Suppressor macrophage treated with lipopolysaccharide for 1 hour (primary cell): ENCODE measurements at regions not wholly inside any gene's neighbourhood (a gene's known extent, or its start where the extent isn't known, plus 50 kb on each side); places are given as distances from the start of the nearest gene placed in this dataset.

Experiments used
- DNase-seq, 3 donors: peaks; one replicate each; pipeline ENCODE4 v3.0.0-alpha.2; 2020 to 2022

DNA sequence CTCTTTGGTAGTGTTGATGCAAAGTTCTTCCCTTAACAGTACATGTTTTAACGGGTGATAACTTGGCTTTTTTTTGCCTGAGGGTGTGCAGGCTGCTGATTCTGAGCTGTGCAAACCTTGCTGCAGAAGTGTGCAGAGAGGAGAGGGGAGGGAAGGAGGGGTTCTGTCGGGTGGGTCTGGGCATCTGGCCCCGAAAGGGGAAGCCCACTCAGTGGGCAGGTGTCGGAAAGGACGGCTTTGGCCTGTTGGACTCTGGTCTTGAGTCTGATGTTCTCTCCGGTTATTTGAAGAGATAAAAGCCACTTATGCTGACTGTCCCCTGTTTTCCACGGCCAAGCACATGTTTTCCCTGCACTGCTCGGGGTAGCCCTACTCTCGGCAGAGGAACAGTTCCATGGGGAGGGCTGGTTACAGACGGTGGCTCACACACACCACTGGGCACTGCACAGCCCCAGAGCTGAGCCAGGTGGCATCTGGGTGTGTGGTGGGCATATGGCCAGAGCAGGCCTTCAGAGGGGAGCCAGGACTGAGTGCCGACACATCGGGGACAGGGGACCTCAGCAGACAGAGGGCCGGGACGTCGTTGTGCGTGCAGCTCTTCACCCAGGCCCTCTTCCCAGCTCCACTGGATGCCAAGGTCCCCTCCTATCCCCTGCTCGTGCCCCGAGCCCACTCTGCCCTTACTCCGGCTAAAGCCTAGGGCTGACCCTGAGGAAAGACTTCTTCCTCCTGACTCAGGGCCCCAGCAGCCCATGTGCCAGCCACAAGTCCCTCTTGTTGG is 93.2 kb downstream of the TEX29 start:
- no peak for DNase-seq

DNA sequence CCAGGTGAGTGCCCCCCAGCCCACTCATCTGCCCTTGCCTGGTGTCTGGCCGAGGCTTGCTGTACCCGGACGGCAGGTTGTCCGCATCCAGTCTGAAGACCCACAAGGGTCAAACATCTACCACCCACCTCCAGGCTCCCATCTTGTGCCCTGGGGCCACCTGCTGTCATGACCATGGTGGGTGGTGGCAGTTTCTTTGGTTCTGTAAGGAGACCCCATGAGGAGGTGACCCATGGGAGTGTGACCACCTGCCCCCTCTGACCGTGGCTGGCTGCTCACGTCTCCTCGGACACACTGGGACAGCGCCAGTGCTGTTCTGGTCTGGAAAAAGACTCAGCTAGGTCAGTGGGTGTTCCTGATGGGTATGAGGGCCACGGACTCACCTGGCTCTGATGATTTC is 93.9 kb downstream of the TEX29 start:
- no peak for DNase-seq

DNA sequence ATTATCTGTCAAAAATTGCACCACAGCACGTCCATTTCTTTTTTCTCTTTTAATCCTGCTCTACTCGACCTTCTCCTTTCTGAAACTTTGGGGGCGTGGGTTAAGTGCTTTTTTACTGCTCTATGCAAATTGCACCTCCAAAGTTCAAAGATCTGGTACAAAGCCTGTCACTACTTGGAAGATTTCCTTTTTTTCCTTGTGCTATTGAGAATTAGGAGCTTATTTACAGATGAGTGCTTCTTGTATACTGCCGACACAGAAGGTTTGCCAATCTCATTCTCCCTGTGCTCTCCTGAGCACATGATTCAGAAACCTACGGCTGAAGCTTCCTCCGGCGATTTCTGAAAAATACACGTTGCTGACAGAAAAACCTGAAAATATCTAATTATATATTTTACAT is 94.8 kb downstream of the TEX29 start:
- no peak for DNase-seq

DNA sequence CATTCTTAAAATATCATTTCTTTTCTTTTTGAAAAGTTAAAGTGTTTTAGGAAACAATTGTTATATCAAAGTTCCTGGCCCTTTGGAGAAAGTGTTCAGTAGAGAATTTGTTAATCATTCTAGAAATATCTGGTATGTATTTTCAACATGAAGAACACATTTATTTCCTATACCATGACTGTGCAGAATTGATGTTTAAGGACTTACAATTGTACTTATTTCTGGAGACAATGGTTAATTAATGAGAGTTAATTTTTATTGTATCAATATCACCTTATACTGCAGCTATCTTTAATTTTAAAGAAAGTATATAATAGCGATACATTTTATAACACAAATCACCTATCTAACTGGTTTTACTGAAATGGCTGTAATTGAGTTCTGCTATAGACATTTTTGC is 95.3 kb downstream of the TEX29 start:
- DNase-seq: no peak

DNA sequence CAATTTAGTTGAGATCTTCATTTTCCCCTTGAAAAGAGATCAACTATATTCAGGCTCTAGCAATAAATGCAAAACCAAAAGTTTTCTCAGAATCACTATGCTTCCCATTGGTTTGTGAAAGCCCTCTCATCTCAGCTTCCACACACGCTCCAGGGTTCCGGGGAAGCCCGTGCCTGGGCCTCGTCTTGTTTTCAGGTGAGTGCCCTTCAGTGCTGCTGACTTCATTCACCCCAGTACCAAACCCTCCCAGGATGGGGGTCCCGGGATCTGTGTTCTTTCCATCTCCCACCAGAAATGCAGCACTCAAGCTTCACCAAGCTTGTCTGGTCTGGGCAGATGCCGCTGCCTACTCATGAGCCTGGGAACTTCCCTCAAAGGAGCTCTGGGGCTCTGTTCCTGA is 97.7 kb downstream of the TEX29 start:
- DNase-seq: no peak

DNA sequence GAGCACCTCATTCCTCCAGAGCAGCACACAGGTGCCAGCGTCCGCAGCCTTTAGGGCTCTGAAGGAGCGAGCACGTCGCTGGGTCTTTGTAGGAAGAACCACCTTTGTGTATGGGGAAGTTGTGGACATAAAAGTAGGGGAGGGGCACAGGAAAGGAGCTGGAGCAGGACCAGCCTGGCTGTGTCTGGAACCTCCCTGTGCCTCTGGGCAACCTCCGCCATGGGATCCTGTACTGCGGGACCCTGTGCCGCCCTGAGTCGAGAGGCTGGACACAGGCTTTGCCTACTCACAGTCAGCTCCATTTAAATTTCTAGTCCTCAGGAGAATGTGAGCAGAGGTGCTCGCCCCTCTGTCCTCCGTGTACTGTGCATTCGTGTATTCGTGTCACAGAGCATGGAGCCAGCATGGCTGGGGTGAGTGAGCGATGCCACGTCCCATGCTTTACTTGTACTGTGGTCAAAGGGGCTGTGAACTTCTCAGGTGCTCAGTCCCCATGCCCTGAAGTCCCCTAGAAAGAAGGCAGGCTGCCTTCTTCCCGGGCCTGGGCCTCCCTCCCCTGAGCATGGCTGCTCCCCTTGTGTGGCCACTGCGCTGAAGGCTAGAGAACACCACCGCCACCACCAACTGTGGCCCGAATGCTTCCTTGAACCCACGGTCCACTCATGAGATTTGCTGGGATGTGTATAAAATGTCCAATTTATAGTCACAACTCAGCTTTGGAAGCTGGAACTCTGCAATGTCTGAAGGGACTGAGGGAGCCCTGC is 99.9 kb downstream of the TEX29 start:
- DNase-seq: no peak

DNA sequence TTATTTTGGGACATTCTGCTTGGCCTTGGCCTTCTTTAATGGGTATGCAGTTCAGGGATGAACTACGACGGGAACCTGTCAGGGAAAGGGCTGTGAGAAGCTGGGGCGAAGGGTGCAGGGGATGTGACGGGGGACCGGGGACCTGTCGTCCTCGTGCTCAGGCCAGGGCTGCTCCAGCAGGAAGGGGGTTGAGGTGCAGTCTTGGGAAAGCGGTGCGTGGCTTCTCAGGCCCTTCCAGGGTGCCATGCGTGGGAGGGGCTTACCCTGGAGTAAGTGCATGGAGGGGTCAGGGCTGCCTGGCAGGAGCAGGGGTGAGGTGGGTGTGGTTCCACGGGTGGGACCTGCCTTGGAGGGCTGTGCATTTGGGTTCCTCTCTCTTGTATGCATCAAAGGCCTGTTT is 100.8 kb downstream of the TEX29 start:
- DNase-seq: no peak

DNA sequence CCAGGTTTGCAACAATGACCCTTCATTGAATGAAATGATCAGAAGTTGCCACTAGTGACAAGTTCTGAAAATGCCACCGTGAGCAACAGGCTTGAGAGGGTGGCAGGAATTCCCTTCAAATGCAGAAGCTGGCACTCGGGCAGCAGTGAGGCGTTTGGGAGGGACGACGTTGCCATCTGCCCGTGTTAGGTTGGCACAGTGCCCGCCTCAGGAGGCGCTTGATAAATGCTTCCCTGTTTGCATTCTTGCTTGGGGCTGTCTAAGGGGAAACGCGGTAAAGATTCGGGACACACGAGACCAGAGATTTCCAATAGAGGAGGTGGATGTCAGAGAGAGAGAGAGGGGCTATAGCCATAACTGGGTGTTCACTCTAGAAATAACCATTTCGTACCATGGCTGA is 101.9 kb downstream of the TEX29 start:
- DNase-seq: no peak

DNA sequence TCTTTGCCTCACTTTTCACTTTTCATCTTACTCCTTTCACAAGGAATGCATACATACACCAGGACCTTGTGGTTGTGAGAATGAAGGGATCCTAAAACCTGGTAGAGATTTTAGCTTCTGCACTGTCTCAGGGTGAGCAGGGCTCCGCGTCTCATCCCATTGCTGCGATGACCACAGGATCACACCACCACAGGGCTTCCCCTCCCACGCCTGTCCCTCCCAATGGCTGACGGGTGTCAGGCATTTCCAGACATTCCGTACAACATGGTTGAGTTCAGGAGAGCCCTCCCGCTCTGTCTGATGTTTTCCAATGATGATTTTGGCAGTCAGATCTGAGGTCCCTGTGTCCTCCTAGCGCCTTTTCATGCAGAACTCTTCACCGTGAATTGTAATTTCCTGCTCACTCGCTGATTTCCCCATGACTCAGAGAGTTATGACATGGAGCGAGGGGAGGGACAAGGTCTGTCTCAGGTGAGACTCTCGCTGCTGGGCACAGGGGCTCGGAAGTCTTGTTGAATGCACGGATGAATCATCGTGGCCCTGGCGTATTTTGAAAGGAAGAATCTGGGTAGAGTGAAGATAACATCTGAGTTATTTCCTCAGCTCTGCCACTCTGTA is 102.8 kb downstream of the TEX29 start:
- no peak for DNase-seq

DNA sequence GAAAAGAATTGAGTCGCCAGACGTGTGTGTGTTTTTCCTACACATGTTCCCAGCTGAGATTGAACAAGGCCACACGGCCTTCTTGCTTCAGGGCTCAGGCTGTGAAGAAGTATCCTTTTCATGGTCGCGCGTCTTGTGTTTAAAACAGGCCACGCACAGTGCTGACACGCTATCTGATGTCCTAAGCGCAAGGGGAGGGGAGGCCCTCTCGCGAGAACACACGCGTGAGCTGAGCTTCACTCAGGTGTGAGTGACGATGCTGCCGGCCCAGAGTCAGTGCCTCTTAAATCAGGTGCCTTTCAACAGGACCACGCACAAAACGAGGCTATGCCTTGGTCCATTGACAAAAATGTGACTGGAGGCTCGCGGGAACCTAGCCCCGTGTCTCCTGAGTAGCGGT is 103.7 kb downstream of the TEX29 start:
- DNase-seq: no peak

DNA sequence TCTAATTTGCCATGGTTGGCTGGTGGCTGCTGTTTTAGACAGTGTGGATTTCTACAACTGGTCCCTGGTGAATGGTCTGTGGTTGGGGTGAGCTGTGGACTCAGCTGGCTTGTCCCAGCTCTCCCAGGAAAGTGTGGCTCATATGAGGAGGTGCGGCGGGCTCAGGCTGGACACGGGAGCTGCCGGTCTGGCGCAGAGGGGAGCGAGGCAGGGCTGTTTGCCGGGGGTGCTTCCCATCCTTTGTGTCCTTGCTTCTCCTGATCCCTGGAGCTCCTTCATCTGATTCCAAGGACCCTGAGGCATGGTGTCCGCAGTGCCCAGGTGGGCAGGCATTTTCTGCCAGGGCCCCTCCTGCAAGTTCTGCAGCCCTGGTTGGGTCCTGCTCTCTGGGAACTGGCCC is 104.9 kb downstream of the TEX29 start:
- no peak for DNase-seq

DNA sequence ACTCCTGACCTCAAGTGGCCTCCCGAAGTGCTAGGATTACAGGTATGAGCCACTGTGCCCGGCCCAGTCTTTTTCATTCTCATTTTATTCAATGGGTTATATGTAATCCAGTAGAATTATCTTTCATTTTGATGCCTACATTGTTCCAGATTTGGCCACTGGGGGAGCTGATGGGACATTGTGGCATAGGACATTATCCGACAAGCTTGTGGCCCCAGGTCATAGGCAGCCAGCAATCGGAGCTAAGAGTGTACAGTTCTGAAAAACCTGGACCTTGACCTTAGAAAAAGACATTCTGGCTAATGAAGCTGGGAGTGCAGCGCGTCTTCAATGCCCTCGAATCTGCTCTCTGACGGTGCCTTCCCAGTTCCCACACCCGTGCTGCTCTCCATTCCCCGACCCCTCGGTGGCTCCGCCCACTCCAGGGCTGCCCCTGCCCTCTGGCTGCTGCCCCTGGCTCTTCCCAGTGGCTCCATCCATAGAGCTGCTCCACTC is 108.7 kb downstream of the TEX29 start:
- DNase-seq: peak; percentile 27 to 43 (median 31)

DNA sequence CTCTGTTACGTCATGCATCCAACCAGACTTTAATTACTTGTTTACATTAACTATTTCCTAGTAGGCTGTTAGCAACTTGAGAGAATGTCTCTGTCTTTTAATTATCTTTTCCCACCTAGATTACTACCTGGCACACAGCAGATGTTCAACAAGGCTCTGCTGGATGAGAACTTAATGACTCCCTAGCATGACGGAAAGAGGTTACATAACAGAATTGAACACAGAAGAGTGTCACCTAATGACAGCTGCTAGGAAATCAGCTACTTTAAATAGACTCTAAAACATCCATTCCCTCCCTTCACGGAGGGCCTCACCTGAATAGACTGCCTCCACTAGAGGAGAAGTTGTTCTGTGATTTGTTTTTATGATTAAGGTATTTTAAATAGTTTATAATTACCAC is 110.8 kb downstream of the TEX29 start:
- no peak for DNase-seq

DNA sequence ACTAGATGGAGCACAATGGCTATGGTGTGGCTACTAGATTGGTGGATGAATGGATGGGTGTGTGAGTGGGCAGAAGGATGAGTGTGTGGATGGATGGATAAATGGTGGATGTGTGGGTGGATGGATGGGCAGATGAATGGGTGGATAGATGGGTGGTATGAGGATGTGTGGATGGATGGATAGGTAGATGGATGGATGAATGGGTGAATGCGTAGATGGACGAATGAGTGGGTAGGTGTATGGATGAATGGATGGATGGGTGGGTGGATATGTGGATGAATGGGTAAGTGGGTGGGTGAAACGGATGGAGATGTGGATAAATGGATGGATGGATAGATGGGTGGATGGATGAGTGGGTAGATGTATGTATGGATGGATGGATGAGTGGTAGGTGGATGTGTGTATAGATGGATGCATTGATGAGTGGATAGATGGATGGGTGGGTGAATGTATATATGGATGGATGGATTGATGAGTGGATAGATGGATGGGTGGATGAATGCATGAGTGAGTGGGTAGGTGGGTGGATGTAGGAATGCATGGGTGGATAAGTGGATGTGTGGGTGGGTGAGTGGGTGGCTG is 114.2 kb downstream of the TEX29 start:
- no peak for DNase-seq

DNA sequence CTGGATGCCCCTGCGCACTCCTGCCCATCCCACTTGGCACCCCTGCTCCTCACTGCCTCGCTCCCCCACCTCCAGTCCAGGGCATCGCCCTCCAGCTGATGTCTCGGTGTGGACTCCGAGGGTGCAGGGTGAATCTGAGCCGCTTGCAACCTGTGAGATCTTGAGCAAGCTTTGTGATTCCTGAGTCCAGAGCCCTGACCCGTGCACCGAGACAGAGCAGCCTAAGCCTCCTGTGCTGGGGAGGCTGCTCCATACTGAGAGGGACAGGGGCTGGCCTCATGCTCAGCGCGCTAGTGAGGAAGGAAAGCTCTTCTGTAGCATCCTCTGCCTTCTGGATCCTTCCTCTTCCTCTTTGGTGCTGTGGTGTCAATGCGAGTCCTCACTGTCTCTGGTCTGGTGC is 116.0 kb downstream of the TEX29 start:
- DNase-seq: no peak

DNA sequence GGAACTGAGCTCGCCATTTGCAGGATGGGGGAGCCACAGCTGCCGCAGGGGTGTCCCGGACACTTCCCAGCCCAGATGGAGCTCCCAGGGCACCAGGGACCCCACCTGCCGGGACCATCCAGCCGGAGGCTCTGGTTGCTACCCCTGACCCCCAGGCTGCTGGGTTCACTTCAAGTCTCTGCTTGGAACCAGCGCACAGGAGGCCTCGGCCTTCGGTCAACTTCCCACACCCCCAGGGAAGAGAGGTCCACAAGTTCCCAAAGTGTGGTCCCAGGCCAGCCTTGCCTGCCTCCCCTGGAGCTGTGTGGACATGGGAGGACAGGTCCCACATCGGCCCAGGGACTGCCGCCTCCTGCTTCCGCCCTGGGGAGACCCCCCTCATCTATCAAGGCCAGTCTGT is 117.0 kb downstream of the TEX29 start:
- DNase-seq: no peak

DNA sequence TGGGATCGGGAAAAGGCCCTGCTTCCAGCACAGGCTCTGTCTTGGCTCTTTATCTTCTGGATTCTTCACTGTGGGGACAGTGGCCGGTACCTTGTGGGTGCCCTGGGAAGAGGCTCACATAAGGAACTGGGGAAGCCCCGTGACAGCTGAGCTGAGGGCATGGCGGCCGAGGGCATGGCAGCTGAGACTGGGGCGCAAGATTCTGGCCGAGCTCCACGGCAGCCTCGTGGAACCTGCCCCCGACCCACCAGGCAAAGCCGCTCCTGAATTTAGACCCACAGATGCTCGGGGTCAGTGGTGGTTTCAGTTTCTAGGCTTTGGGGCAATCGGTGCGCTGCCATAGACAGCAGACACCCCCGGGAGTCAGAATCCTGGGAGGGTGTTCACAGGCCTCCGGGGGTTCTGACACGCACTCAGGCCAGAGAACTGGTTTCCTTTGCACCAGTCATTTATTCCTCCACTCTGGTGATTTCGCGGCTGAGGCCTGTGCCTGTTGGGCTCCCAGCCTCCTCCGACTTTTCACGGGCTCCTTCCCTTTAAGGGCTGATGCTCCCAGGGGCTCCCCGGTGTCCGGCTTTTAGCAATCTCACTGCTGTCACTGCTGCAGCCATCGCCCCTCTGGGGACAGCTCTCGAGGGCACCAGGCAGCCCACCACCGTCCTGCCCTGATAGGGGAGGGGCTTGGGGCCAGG is 117.6 kb downstream of the TEX29 start:
- DNase-seq: no peak

DNA sequence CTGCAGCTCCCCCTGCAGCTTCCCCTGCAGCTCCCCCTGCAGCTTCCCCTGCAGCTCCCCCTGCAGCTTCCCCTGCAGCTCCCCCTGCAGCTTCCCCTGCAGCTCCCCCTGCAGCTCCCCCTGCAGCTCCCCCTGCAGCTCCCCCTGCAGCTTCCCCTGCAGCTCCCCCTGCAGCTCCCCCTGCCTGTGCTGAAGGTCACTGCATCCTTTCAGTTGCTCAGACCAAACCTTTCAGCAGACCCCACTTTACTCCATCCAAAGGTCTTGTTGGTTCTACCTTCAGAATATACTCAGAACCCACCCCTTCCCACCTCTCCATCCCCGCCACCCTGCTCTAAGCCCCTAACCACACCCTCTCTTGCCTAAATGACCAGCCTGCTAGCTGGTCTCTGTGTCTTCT is 120.0 kb downstream of the TEX29 start:
- DNase-seq: peak in 1 of 3 donors; percentile 3

DNA sequence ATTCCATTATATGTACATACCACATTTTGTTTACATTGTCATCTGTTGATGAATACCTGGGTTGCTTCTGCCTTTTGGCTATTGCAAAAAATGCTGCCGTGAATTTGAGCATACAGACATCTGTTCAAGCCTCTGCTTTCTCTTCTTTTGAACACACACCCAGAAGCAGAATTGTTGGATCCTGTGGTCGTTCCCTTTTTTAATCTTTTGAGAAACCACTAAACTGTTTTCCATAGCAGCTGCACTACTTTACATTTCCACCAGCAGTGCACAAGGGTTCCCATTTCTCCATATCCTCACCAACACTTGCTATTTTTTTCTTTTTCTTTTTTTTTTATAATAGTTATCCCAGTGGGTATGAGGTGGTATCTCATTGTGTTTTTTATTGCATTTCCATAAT is 123.5 kb downstream of the TEX29 start:
- DNase-seq: no peak

DNA sequence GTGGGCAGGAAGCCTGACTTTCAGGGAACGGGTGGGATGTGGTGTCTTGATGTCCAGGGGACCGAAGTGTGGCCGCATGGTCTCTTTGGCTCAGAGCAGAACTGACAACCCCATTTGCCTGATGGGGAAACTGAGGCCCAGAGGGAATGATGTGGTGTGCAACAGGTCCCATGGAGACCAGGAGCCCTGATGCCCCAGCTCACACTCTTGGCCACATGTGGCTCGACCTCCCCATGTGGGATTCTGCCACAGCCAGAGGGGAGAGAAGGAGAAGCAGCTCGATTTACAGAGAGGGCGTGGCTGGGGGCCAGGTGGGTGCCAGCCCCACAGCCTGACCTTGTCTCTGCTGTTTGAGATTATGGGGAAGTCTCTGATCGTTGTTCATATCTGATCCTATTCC is 128.1 kb downstream of the TEX29 start:
- no peak for DNase-seq

DNA sequence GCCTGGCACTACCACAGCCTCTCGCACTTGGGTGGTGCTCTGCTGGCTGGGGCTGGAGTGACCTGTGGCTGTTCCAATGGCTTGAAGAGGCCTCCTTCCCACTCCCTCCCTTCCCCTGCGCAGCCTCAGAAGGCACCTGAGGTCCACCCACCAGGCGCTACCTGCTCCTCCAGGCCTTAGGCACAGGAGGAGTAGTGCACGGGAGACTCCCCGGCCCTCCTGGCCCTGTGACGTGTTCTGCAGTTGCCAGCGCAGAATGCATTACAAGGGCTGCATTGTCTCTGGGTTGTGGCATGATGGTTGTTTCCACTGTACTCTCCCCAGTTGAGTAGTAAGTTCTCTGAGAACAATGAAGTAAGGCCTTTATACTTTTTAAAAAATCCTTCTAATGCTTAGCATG is 128.6 kb downstream of the TEX29 start:
- DNase-seq: no peak

DNA sequence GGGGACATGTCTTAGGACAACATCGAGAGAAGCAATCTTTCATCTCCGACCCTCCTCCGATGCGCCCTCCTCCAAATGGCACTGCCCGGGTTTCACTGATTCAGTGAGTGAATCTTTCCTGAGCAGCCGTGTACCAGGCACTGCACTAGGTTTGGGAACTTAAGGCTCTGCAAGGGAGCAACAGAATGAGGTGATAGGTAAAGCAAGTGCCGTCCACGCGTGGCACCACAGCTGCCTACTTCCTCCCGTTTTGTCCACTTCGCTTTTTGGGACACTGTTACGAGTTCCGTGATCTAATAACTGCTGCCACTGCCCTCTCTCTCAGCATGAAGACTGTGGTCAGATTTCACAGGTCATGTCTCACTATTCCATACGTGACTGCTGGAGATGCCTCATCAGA is 131.0 kb downstream of the TEX29 start:
- no peak for DNase-seq
